Gastroesophageal sphincter (tissue), 4 donors: ENCODE measurements at regions not wholly inside any gene's neighbourhood (a gene's known extent, or its start where the extent isn't known, plus 50 kb on each side); places are given as distances from the start of the nearest gene placed in this dataset.

Source experiments
- ATAC-seq: fragments of 150-250 bp; one replicate; pipeline ENCODE4 v1.9.1; 2016; ENCODE audit warnings: mild to moderate bottlenecking, moderate library complexity
- H3K27ac ChIP-seq, 4 donors: fragments of 200-600 bp; sonication (generic) in 3 of 4; 1 replicate in 3 of 4; 2 replicates in 1 of 4; pipeline ENCODE4 v1.5.1; 2016 to 2019
- H3K27me3 ChIP-seq: fragments of 200-600 bp; sonication (generic); one replicate; pipeline ENCODE4 v1.5.1; 2019
- H3K36me3 ChIP-seq, 2 donors: fragments of 200-600 bp; sonication (generic); one replicate each; pipeline ENCODE4 v1.5.1; 2019; ENCODE audit warnings: control low read depth in 1 of 2
- H3K4me1 ChIP-seq, 3 donors: fragments of 200-600 bp; sonication (generic); 1 replicate in 2 of 3; 2 replicates in 1 of 3; pipeline ENCODE4 v1.5.1; 2016 to 2019; ENCODE audit warnings: control low read depth in 2 of 3
- H3K4me3 ChIP-seq, 2 donors: fragments of 200-600 bp; sonication (generic); one replicate each; pipeline ENCODE4 v1.5.1; 2019; ENCODE audit warnings: mild to moderate bottlenecking in 1 of 2, moderate library complexity in 1 of 2
- H3K9me3 ChIP-seq, 3 donors: fragments of 200-600 bp; sonication (generic); one replicate each; pipeline ENCODE4 v1.5.1; 2017 to 2019; ENCODE audit warnings: control low read depth in 2 of 3
- CTCF ChIP-seq, 4 experiments: fragments of 200-600 bp in 2 of 4; fragments of 450-650 bp in 2 of 4; sonication (generic) in 1 of 4; IDR thresholded peaks; one replicate each; pipeline ENCODE4 v1.5.1; 2017 to 2019; ENCODE audit warnings: antibody characterized with exemption in 4 of 4, mild to moderate bottlenecking in 2 of 4, moderate library complexity in 2 of 4
- EP300 ChIP-seq: sonication (generic); formaldehyde crosslinking; IDR thresholded peaks from one replicate; pipeline ENCODE4 v1.6.1; 2017; ENCODE audit warnings: antibody characterized with exemption, mild to moderate bottlenecking
- POLR2A ChIP-seq, 2 donors: fragments of 450-650 bp; IDR thresholded peaks; one replicate each; pipeline ENCODE4 v1.6.1; 2017; ENCODE audit warnings: antibody characterized with exemption in 2 of 2, mild to moderate bottlenecking in 2 of 2, moderate library complexity in 1 of 2
- POLR2AphosphoS5 ChIP-seq: sonication (generic); formaldehyde crosslinking; IDR thresholded peaks from one replicate; pipeline ENCODE4 v1.6.1; 2017; ENCODE audit warnings: antibody characterized with exemption
- WGBS, 2 donors: methylation state at CpG; one replicate each; pipeline ENCODE4 v1.1.5; 2018; ENCODE audit warnings: low coverage in 1 of 2; 5-methylcytosine and 5-hydroxymethylcytosine counted together

GRCh38 chr3:194809382-194809781 lies 123.7 kb downstream of the FAM43A start:
- no peaks in the 10 kb centered on the region for H3K9me3 ChIP-seq
- WGBS, 2 donors: 88% methylated on average over 6 of the region's 6 CpGs; no CpG with 5 or more reads in 1 of the 2 donors
- no peak for TF ChIP-seq POLR2A (IDR thresholded peaks at IDR 0.05)
- no peak for TF ChIP-seq CTCF (IDR thresholded peaks at IDR 0.05)
- TF ChIP-seq EP300: no peak
- TF ChIP-seq POLR2AphosphoS5: no peak
- ATAC-seq: no peak
- no peaks in the 10 kb centered on the region for H3K4me1 ChIP-seq
- H3K27me3 ChIP-seq: peaks cover 19% of the 10 kb centered on the region
- H3K4me3 ChIP-seq: no peak overlapping the region
- H3K36me3 ChIP-seq: no peaks in the 10 kb centered on the region
- H3K27ac ChIP-seq: no peak overlapping the region

GRCh38 chr3:194810076-194810475 lies 124.4 kb downstream of the FAM43A start:
- H3K27ac ChIP-seq: no peak overlapping the region
- ATAC-seq: no peak
- TF ChIP-seq EP300 (no peak), POLR2AphosphoS5 (no peak), CTCF (IDR thresholded peaks at IDR 0.05) (no peak), POLR2A (IDR thresholded peaks at IDR 0.05) (no peak)
- 78% methylated on average over 3 of the region's 4 CpGs; no CpG with 5 or more reads in 1 of the 2 donors for WGBS, 2 donors
- H3K4me1 ChIP-seq: no peaks in the 10 kb centered on the region
- peaks cover 14% of the 10 kb centered on the region for H3K27me3 ChIP-seq
- H3K9me3 ChIP-seq: no peaks in the 10 kb centered on the region
- H3K4me3 ChIP-seq: no peak overlapping the region
- no peaks in the 10 kb centered on the region for H3K36me3 ChIP-seq

DNA sequence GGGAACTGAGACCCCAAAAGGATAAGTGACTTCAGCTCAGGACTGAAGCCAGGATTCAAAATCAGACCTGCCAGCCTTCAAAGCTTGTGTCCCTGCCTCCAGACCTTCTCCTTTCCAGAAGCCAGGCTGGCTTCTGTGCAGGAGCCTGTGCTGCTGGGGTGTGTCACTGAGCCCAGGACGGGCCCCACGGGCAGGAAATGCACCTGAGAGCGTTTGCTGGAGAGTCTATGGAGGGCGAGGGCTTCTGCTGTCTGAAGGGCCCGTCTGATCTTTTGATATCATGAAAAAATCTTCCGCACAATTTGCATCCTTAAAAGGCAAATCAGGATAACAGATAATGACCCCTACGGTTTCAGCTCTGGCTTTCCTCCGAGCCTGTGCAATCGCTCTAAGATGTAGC lies 125.4 kb downstream of the FAM43A start:
- 80% methylated on average over 9 of the region's 9 CpGs; no CpG with 5 or more reads in 1 of the 2 donors for WGBS, 2 donors
- Histone ChIP-seq H3K9me3 (no peaks in the 10 kb centered on the region), H3K36me3 (no peaks in the 10 kb centered on the region), H3K4me1 (no peaks in the 10 kb centered on the region), H3K27ac (no peak overlapping the region), H3K4me3 (no peak overlapping the region), H3K27me3 (peaks cover 12% of the 10 kb centered on the region)
- ATAC-seq: no peak
- TF ChIP-seq EP300 (no peak), POLR2A (IDR thresholded peaks at IDR 0.05) (no peak), CTCF (IDR thresholded peaks at IDR 0.05) (no peak), POLR2AphosphoS5 (no peak)

GRCh38 chr3:194812176-194812575 lies 126.5 kb downstream of the FAM43A start:
- Histone ChIP-seq H3K9me3 (no peaks in the 10 kb centered on the region), H3K27ac (no peak overlapping the region), H3K36me3 (no peaks in the 10 kb centered on the region), H3K4me1 (no peaks in the 10 kb centered on the region), H3K4me3 (no peak overlapping the region), H3K27me3 (peaks cover 2% of the 10 kb centered on the region)
- 90 to 92% methylated on average over 2 to 8 of the region's 10 CpGs for WGBS, 2 donors
- TF ChIP-seq CTCF (IDR thresholded peaks at IDR 0.05) (no peak), POLR2AphosphoS5 (no peak), EP300 (no peak), POLR2A (IDR thresholded peaks at IDR 0.05) (no peak)
- no peak for ATAC-seq

DNA sequence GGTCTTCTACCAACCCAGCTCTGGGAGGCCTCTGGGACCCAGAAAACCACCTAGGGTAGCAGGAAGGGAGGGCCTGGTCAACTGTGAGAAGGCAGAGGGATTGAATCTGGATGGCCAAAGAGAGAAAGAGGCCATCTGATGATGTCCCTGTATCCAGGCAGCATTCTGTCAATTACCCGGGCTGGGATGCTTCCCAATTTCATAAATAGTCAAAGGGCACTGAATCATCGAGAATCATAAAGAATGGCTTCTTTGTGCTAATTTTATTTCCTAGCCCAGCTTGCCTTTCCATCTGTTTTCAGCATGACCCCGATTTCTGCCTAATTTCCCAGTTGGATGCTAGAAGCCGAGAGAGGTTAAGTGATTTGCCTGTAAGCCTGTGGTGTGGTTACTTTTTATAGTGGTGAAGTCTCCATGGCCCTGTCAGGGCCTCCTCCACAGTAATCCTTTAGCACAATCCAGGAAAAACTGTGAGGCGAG lies 129.2 kb downstream of the FAM43A start:
- H3K27ac ChIP-seq: peak overlapping the region in 1 of 4 donors; percentile 42
- no peak for ATAC-seq

More for the DNA sequence above, 129.2 kb downstream of the FAM43A start:
- Histone ChIP-seq H3K36me3 (no peaks in the 10 kb centered on the region), H3K4me1 (no peaks in the 10 kb centered on the region), H3K4me3 (no peak overlapping the region), H3K9me3 (no peaks in the 10 kb centered on the region), H3K27me3 (peaks cover 6% of the 10 kb centered on the region)
- 64 to 72% methylated on average over 3 to 4 of the region's 5 CpGs for WGBS, 2 donors
- TF ChIP-seq CTCF (IDR thresholded peaks at IDR 0.05) (no peak), POLR2AphosphoS5 (no peak), POLR2A (IDR thresholded peaks at IDR 0.05) (no peak), EP300 (no peak)
